Stromal cell of bone marrow (primary cell): ENCODE measurements at regions not wholly inside any gene's neighbourhood (a gene's known extent, or its start where the extent isn't known, plus 50 kb on each side); places are given as distances from the start of the nearest gene placed in this dataset.

Experiments
- DNase-seq: peaks from one replicate; pipeline ENCODE4 v3.0.0-alpha.2; 2012; ENCODE audit warnings: low read depth

DNA sequence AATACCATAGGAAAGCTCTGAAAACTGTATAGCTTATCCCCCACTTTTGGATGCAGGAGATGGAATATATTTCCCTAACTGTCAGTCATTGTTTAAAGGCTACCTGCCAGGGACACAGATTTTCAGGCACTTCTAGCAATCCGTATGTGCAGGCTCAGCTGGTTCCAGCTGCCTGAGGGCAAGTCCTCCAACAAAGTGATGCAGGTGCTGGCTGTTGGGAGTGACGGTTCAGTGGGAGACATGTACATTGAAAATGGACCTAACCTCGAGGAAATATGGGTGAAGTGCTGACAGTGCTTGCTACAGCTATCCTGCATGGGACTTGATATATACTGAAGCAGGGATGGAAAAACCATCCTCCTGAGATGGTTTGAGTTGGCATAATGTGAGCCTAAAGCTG lies 153.1 kb upstream of the GAP43 start:
- no peak for DNase-seq

DNA sequence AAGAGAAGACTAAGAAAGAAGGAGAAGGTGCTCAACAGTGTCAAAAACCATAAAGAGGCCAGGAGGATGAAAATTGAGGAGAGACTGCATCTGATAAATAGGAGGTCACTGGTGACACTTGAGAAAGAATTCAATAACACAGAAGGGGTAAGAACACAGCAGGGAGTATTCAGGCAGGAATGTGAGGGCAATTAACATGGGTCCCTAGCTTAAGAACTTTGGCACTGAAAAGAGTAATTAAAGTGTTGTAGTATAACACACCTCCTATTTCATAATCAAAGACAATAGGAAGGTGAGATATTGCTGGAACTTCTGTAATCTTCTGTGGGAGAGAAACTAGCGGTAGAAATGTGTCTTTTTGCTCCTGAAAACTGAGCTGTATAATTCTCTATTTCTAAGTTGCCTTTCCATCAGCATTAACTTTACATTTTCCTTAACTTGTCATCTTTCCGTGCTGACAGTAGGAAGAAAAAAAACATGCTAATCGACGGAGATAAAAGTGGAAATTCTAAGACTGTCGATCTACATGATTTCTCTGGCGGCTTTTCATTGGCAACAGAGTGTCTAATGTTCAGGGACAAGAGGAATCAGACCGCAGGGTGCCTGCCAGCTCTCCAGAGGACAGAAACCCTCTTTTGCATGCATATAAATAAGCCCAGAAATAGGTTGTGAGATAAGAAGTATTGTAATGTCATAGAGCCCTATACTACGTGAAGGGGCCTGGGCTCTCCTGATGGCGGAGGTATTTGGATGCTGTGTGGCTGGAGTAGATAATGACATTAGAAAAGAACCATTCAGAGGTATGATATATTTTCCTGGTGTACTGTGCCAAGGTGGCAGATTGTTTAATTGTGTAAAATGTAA lies 147.9 kb upstream of the GAP43 start:
- DNase-seq = no peak

GRCh38 chr3:115476472-115476871 lies 146.8 kb upstream of the GAP43 start:
- no peak for DNase-seq

GRCh38 chr3:115478359-115478758 lies 145.0 kb upstream of the GAP43 start:
- no peak for DNase-seq

DNA sequence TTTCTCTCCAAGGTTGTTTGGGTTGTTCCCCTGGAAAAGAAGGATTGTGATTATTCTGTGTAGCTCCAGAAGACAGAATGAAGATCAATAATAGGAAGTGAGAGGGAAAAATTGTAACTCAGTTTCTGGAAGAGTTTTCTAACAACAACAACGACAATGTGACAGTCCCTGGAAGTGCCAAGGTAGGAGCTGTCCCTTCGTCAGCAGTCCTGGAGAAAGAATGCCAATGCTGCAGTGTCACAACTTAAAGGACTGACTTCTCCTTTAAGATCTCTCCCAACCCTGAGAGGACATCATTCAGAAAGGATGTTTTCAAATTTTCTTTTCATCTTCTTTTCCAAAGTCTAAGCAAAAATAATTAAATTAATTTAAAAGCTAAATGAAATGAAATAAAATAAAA lies 136.4 kb upstream of the GAP43 start:
- DNase-seq = no peak

DNA sequence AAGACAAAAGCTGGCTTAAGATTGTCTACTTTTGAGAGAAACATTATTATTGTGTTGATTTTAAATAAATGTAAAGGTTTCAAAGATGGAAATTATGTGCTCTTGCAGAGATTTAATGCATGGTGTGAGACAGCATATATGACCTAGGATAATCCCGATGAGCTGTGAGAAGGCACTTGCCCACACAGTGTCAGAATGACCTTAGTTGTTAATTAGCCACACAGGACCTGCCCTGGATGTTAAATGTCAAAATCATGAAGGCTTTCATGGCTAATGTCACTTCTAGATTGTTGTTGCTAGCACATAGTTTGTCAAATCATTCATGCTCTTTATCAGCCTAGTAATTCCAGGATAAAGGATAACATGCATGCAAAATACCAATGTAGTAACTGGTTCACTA lies 135.3 kb upstream of the GAP43 start:
- no peak for DNase-seq

DNA sequence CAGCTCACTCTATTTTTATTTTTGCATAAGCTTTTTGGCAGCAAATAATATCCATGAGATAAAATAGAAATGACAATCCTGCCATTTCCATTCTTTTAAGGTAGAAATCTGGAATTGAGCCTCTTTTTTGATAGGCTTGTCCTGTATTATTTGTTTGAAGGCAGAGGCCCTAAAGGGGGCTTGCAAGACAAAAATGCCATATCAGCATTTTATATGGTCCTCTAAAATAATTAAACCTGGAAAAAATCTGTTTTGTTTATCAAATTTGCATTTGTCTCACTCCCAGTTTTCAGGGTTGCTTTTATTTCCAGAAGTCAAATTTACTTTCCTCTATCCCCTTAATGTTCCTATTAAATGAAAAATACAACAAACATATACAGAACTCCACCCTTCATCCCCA lies 134.9 kb upstream of the GAP43 start:
- no peak for DNase-seq

- DNase-seq = no peak
Measured at GRCh38 chr3:115494826-115495225, 128.5 kb upstream of the GAP43 start.

DNA sequence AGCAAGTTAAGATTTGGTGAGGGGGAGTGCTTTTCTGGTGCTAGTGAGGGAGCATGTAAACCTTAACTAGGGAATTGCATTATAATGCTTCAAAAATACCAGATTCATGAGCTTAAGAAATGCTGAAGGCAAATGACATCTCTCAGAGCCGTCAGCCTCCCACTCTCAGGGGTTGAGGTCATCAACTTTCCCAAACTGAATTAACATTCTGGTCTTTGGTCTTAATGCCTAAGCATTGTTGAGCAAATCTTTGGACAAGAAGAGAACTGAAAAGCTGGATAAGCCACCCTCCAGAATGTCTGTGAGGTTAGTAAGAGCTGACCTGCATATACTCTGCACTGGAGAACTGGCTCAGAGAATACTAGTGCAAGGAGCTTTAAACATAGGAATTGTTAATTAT lies 124.9 kb upstream of the GAP43 start:
- no peak for DNase-seq

- no peak for DNase-seq
Measured at GRCh38 chr3:115498898-115499297, 124.4 kb upstream of the GAP43 start.

DNA sequence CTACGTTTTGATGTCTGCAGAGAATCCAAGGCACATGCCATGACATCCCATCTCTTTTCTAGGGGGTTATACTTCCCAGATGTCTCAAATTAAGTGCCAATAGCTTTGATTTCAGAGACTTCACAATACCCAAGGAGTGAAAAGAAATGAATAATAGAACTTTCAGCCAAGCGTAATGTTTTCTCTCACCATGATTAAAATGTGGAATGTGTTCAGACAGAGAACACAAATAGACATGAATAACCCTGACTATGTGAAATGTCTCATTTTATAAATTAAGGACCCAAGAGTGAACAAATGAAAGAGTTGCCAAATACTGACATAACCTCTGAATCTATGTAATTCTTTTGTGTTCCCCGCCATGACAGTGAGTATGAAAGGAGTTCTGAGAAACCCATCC lies 123.6 kb upstream of the GAP43 start:
- no peak for DNase-seq

- no peak for DNase-seq
Measured at GRCh38 chr3:115500795-115501194, 122.5 kb upstream of the GAP43 start.

DNA sequence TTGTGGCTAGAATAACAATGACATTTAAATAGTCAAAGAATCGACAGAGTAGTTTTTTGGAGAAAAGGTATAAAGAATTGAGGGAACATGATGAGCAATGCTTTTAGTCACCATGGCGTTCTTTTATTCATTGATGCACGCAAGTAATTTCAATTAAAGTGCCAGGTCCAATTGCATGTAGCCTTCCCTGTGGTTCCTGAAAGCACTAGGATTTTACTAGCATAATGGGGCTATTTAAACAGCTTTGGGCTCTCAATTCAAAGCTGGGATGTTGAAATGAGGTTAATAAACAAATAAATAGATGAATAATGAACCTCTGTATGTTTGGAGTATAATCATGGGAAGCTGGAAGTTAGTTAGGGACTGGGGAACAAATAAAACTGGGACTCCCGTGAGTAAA lies 121.2 kb upstream of the GAP43 start:
- no peak for DNase-seq

GRCh38 chr3:115503394-115503793 lies 119.9 kb upstream of the GAP43 start:
- no peak for DNase-seq

DNA sequence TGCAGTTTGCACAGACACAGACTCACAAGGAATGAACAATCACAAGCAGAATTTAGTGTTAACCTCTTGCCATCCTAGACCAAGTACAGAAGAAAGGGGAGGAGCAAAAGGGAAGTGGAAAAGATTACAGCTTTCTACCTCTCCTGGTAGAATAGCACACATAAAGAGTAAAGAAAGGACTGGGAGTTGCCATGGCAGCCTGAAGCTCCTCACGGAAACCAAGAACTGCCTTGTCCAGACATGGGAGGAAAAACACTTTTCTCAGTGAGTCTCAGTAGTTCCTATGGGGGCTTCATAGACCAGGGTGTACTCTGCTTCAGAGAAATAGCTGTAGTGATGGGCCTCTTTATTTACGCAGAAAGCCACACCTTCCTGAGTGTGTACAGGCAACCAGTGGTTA lies 114.7 kb upstream of the GAP43 start:
- DNase-seq = no peak

DNA sequence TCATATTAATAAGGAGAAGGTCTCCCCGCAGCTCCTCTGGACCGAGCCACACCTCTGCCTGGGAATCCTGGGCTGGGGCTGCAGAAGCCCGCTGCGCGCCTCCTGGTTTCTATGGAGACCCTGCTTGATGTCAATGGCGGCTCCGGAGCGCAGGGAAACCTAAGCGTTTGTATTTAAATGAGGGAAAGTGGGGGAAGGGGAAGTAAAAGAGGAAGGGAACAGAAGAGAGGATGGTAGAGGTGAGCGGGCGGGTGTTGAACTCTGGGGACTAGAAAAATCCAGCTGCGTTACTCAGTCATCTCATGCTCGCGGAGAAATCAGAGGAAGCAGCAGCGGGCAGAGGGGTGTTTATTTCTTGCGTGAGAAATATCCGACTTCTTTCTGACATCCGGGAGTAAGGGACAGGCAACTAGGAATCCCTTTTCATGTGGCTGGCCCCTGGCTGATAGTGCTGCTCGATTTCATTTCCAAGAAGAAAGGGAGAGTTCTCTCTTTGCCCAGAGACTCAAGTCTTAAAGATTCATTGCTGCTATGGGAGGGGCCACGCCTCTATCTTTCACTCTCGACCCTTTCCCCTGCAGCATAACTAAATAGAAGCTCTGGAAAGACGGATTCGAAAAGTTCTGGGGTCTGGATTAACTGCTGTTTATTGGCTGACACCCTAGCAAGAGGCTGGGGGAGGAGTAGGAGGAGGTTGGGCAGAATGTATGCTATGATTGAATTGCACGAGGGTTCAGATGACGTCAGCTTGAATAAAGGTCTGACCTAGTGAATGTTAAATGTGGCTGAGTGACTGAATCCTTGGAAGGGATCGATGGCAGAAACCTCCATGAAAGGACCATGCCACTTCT lies 110.5 kb upstream of the GAP43 start:
- DNase-seq = peak; percentile 31

GRCh38 chr3:115513416-115513800 lies 109.9 kb upstream of the GAP43 start:
- no peak for DNase-seq

DNA sequence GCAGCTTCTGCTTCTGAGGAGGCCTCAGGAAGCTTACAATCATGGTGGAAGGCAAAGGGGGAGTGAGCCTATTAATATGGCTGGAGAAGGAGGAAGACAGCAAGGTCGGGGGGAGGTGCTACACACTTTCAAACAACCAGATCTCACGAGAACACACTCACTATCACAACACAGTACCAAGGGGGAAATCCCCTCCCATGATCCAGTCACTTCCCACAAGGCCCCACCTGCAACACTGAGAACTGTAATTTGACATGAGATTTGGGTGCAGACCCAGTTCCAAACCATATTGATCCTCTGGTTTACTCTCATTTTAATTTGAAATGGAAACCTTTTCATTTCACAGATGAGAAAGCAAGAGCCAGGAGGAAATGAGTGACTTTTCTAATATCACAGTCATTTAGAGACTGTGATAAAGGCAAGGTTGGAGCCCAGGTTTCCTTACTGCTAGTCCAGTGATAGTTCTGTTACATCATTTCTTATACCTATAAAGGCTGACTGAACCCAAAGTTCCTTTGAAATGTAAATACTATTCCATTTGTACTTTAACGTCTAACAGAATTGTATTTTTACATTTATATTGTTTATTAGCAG lies 105.8 kb upstream of the GAP43 start:
- DNase-seq = no peak

GRCh38 chr3:115518100-115518852 lies 105.0 kb upstream of the GAP43 start:
- DNase-seq = peak; percentile 75

GRCh38 chr3:115520241-115520640 lies 103.1 kb upstream of the GAP43 start:
- no peak for DNase-seq

- DNase-seq = no peak
Measured at GRCh38 chr3:115520651-115521245, 102.6 kb upstream of the GAP43 start.

- no peak for DNase-seq
Measured at GRCh38 chr3:115523458-115523857, 99.9 kb upstream of the GAP43 start.
